ENCODE measurements at regions not wholly inside any gene's neighbourhood (a gene's known extent, or its start where the extent isn't known, plus 50 kb on each side); places are given as distances from the start of the nearest gene placed in this dataset.

DNA sequence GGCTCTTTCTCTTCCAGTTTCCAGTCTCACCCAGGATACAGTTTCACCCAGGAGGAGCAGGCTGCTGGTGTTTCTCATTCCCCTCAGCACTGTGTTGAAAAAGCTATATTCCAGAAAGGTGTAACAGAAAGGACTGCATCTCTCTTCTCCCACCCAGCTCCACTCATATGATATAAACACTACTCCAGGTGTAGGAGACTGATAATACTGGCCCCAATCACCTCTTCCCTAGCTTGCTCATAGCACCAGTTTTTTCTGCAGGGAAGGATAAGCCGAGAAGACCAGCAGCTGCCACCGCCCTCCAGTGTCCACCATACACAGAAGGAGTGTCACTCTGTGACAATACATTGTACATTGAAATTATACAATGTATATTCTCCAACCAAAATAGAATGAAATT, 105.5 kb upstream of the STK26 start:
- Histone ChIP-seq H3K36me3 (ENCODE audit: insufficient read depth, low read length) (no peaks in the 10 kb centered on the region), H3K4me1 (ENCODE audit: insufficient read depth, low read length, poor library complexity, severe bottlenecking) (no peaks in the 10 kb centered on the region), H3K27me3 (ENCODE audit: insufficient read depth, low read length, poor library complexity, severe bottlenecking) (no peaks in the 10 kb centered on the region), H3F3A (ENCODE audit: low read depth) (no peaks in the 10 kb centered on the region), H3K4me2 (ENCODE audit: low read depth, low read length, poor library complexity, severe bottlenecking) (no peak overlapping the region), H3K9me3 (ENCODE audit: insufficient read depth, low read depth, low read length) (no peaks in the 10 kb centered on the region), H4K20me1 (ENCODE audit: insufficient read depth, low read length, poor library complexity, severe bottlenecking) (no peaks in the 10 kb centered on the region), H3K9ac (ENCODE audit: low read depth, low read length, poor library complexity, severe bottlenecking) (no peak overlapping the region), H2AFZ (ENCODE audit: low read length) (no peak overlapping the region), H3K79me2 (ENCODE audit: insufficient read depth, low read length) (no peaks in the 10 kb centered on the region), H3K4me3 (ENCODE audit: low read length, poor library complexity, severe bottlenecking) (no peak overlapping the region), H3K9me2 (replicated peaks; ENCODE audit: low read depth, low read length) (no peaks in the 10 kb centered on the region)
- TF ChIP-seq EZH2phosphoT487 (IDR thresholded peaks at IDR 0.05; ENCODE audit: borderline replicate concordance): no peak
- TF ChIP-seq, protein P1, sequence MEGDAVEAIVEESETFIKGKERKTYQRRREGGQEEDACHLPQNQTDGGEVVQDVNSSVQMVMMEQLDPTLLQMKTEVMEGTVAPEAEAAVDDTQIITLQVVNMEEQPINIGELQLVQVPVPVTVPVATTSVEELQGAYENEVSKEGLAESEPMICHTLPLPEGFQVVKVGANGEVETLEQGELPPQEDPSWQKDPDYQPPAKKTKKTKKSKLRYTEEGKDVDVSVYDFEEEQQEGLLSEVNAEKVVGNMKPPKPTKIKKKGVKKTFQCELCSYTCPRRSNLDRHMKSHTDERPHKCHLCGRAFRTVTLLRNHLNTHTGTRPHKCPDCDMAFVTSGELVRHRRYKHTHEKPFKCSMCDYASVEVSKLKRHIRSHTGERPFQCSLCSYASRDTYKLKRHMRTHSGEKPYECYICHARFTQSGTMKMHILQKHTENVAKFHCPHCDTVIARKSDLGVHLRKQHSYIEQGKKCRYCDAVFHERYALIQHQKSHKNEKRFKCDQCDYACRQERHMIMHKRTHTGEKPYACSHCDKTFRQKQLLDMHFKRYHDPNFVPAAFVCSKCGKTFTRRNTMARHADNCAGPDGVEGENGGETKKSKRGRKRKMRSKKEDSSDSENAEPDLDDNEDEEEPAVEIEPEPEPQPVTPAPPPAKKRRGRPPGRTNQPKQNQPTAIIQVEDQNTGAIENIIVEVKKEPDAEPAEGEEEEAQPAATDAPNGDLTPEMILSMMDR (conservative IDR thresholded peaks at IDR 0.05; ENCODE audit: low read length): no peak

DNA sequence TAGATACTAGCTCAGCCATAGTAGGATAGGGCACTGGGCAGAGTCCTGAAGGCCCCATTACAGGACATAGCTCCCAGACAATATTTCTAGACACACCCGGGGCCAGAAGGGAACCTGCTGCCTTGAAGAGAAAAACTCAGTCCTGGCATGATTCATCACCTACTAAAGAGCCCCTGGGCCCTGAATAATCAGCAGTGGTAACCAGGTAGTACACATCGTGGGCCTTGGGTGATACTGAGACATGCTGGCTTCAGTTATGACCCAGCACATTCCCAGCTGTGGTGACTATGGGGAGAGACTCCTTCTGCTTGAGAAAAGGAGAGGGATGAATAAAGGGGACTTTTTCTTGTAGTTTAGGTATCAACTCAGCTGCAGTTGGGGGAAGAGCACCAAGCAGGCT, 104.3 kb upstream of the STK26 start:
- Histone ChIP-seq H3K4me2 (ENCODE audit: low read depth, low read length, poor library complexity, severe bottlenecking) (no peak overlapping the region), H2AFZ (ENCODE audit: low read length) (no peak overlapping the region), H3F3A (ENCODE audit: low read depth) (no peaks in the 10 kb centered on the region), H3K9me2 (replicated peaks; ENCODE audit: low read depth, low read length) (no peaks in the 10 kb centered on the region), H3K9ac (ENCODE audit: low read depth, low read length, poor library complexity, severe bottlenecking) (no peak overlapping the region), H3K4me3 (ENCODE audit: low read length, poor library complexity, severe bottlenecking) (no peak overlapping the region), H4K20me1 (ENCODE audit: insufficient read depth, low read length, poor library complexity, severe bottlenecking) (no peaks in the 10 kb centered on the region), H3K27me3 (ENCODE audit: insufficient read depth, low read length, poor library complexity, severe bottlenecking) (no peaks in the 10 kb centered on the region), H3K9me3 (ENCODE audit: insufficient read depth, low read depth, low read length) (no peaks in the 10 kb centered on the region), H3K36me3 (ENCODE audit: insufficient read depth, low read length) (no peaks in the 10 kb centered on the region), H3K79me2 (ENCODE audit: insufficient read depth, low read length) (no peaks in the 10 kb centered on the region), H3K4me1 (ENCODE audit: insufficient read depth, low read length, poor library complexity, severe bottlenecking) (no peaks in the 10 kb centered on the region)
- TF ChIP-seq EZH2phosphoT487 (IDR thresholded peaks at IDR 0.05; ENCODE audit: borderline replicate concordance): no peak
- TF ChIP-seq, protein P1 (conservative IDR thresholded peaks at IDR 0.05; ENCODE audit: low read length): no peak

DNA sequence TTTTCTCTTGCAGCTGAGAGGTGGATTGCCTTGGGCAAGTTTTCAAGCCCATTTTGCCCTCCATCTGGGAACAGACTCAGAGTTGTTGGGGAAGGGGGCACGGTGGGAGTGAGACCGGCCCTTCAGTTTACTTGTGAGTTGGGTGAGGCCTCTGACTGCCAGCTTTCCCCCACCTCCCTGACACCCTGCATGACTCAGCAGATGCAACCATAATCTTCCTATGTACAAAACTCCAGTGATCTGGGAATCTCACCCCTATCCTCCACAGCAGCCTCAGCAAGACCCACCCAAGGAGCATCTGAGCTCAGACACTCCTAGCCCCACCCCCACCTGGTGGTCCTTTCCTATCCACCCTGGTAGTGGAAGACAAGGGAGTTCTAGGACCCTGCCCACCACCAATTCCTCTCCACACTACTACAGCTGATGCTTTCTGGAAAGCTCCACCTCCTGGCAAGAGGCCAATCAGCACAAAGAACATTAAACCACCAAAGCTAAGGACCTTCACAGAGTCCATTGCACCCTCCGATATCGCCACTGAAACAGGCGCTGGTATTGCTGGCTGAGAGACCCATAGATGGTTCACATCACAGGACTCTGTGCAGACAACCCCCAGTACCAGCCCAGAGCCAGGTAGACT, 99.4 kb upstream of the STK26 start:
- H4K20me1 ChIP-seq (ENCODE audit: insufficient read depth, low read length, poor library complexity, severe bottlenecking): no peaks in the 10 kb centered on the region
- H3K27me3 ChIP-seq (ENCODE audit: insufficient read depth, low read length, poor library complexity, severe bottlenecking): no peaks in the 10 kb centered on the region
- no peak overlapping the region for H3K4me2 ChIP-seq (ENCODE audit: low read depth, low read length, poor library complexity, severe bottlenecking)
- no peaks in the 10 kb centered on the region for H3K9me2 ChIP-seq (replicated peaks; ENCODE audit: low read depth, low read length)
- no peaks in the 10 kb centered on the region for H3K79me2 ChIP-seq (ENCODE audit: insufficient read depth, low read length)
- no peak overlapping the region for H3K9ac ChIP-seq (ENCODE audit: low read depth, low read length, poor library complexity, severe bottlenecking)
- H3K4me3 ChIP-seq (ENCODE audit: low read length, poor library complexity, severe bottlenecking): no peak overlapping the region
- H3F3A ChIP-seq (ENCODE audit: low read depth): no peaks in the 10 kb centered on the region
- no peak for TF ChIP-seq EZH2phosphoT487 (IDR thresholded peaks at IDR 0.05; ENCODE audit: borderline replicate concordance)
- TF ChIP-seq, protein P1 (conservative IDR thresholded peaks at IDR 0.05; ENCODE audit: low read length): no peak
- no peak overlapping the region for H2AFZ ChIP-seq (ENCODE audit: low read length)
- no peaks in the 10 kb centered on the region for H3K9me3 ChIP-seq (ENCODE audit: insufficient read depth, low read depth, low read length)
- H3K4me1 ChIP-seq (ENCODE audit: insufficient read depth, low read length, poor library complexity, severe bottlenecking): no peaks in the 10 kb centered on the region
- no peaks in the 10 kb centered on the region for H3K36me3 ChIP-seq (ENCODE audit: insufficient read depth, low read length)

All from Loucy (cell line).